ENCODE measurements at regions not wholly inside any gene's neighbourhood (a gene's known extent, or its start where the extent isn't known, plus 50 kb on each side); places are given as distances from the start of the nearest gene placed in this dataset.
"Not testable (repeated sequence)": the region's sequence is repeated elsewhere in the genome, so short reads cannot be mapped to it uniquely, and the experiment has no call there.

DNA sequence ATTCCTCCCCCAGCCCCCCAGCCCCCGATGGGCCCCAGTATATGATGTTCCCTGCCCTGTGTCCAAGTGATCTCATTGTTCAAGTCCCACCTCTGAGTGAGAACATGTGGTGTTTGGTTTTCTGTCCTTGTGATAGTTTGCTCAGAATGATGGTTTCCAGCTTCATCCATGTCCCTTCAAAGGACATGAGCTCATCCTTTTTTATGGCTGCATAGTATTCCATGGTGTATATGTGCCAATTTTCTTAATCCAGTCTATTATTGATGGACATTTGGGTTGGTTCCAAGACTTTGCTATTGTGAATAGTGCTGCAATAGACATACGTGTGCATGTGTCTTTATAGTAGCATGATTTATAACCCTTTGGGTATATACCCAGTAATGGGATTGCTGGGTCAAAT is 495.3 kb downstream of the OMA1 start:
- not testable (repeated sequence) for DNase-seq

DNA sequence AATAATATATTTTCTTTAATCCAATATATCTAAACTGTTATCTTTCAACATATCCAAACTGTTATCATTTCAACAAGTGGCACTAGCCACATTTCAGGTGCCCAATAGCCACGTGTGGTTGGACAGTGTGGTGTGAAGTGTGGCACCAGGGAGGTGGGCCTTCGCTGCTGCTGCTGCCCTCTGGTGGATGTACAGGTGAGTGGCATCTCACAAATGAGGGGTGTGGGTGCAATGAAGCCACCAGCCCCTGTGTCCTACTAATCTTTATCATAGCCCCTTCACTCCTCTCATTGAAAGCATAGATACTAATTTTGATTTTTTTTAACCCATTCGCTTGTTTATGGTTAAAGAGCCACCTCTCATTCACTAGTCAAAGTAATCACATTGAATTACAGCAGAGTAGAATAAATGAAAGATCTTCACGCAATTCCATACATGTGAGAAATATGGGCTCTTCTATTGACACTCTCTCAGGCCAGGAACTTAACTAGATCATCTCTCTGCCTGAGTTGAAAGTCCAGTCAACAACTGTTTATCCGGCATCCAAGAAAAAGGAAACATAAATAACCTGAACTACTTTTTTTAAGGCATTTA is 499.2 kb downstream of the OMA1 start:
- DNase-seq, result no peak

DNA sequence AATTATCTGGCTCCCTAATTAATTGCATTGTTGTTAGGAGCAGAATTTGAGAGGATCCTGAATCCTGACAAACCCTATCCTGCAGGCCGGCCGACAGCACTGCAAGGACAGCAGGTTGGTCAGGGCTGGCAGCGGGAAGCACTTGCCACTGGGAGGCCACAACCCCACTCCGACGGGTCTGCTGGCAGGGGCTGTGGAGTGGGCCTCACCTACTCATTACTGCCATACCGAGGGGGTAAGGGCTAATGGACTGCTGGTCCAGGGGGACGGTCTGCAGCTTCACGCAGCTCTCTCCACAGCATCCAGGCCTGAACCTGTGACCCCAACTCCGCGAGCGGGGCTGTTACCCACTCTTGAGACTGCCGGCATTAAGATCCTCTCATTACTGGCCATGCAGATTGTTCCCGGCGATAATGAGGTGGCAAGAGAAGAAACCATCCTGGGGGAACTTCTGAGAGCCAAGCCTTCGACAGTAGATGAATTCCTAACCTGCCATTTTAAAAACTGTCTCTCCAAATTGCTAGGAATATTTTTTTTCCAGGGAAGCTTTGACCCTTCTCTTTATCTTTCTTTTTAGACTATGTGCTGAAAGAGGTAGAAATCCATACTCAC is 501.3 kb downstream of the OMA1 start:
- no peak for DNase-seq

- no peak for DNase-seq
Observed at GRCh38 chr1:58041621-58042020, 504.9 kb downstream of the OMA1 start.

DNA sequence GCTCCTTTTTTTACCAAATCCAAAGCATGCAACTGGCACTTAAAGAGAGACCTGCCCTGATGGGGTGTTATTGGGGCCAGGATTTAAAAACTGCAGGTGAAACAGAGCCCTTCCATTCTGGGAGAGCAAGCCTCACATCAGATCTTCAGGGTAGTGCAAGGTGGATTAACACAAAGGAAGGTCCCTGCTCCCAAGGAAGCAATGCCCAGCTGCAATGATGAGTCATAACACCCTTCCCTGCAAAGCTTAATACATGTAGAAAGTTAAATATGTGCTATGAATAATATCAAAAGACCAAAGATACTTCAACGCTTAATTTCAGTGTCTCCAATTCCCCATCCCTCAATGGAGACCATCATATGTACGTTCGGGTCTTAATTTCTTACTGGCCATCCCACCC is 508.0 kb downstream of the OMA1 start:
- DNase-seq, result no peak

DNA sequence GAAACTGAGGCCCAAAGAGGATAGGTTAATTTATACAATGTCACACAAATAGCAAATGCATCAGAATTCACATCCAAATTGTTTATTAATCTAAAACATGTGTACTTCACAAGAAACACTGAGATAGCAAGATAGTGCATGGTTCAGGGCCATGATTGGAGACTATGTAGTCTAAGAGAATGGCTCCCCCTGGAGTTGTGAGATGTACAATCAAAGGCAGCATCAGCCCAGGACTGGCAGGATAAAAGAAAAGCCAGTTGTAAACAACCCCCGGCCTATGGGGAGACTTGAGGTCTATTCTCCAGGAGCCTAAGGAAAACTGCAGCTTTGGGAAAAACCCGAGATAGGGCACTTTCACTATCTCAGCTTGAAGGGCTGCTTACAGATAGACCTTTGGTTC is 511.0 kb downstream of the OMA1 start:
- DNase-seq, result no peak

DNA sequence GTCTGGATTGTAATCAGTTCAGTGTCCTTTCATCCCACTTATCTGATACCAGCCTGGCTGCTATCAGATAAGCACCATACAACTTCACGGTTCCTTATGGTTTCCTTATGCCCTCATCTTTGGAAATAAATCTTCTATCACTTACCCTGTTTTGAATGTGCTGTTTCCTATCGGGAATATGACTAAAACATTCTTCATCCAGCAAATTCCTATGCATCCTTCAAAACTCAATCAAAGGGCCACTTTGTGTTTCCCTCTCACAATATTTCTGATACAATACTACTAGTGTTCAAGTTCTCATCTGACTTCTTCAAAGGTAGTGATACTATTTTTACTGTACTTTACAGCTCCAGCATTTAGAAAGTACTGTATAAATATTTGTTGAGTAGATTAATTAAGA is 513.2 kb downstream of the OMA1 start:
- DNase-seq, result no peak

DNA sequence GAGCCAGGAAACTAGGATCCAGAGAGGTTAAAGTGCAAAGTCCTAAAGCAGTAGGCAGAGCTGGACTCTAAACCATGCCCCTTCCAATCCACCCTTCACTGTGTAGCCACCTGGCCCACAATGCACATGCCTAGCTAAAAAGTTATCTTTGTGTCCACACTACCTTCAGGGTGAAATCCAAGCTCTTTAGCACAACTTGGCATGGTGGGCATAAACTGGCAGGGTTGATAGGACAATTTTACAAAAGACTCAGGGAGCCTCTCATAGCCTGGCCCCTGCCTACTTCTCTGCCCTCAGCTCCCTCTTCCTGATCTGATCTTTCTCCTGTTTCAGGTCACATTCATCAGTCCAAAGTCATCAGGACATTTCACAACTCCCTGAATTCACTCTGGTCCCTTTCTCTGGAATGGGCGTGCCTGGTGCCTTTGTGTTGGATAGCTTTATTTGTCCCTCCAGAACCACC is 513.9 kb downstream of the OMA1 start:
- no peak for DNase-seq

- no peak for DNase-seq
Observed at GRCh38 chr1:58031416-58031815, 515.1 kb downstream of the OMA1 start.

GRCh38 chr1:58030456-58030855 is 516.1 kb downstream of the OMA1 start:
- no peak for DNase-seq

- no peak for DNase-seq
Observed at GRCh38 chr1:58017641-58018040, 528.9 kb downstream of the OMA1 start.

- no peak for DNase-seq
Observed at GRCh38 chr1:58013237-58013636, 533.3 kb downstream of the OMA1 start.

DNA sequence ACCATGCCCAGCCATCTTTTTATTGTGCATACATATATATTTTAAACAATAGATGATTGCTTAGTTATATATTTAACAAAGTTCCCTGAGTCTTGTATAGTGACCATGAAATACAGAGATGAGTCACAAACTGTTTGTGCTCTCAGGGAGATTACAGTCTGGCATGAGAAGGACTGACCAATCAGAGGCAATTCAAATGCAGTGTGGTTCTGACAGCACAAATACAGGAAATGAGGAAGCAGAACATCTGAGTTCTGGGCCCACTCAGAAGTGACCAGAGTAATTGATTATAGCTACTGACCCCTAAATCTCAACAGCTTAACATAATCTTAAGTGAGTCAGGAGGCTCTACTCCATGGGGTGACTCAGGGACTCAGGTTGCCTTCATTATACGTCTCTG is 534.5 kb downstream of the OMA1 start:
- no peak for DNase-seq

GRCh38 chr1:58006421-58007046 is 540.0 kb downstream of the OMA1 start:
- DNase-seq, result no peak

DNA sequence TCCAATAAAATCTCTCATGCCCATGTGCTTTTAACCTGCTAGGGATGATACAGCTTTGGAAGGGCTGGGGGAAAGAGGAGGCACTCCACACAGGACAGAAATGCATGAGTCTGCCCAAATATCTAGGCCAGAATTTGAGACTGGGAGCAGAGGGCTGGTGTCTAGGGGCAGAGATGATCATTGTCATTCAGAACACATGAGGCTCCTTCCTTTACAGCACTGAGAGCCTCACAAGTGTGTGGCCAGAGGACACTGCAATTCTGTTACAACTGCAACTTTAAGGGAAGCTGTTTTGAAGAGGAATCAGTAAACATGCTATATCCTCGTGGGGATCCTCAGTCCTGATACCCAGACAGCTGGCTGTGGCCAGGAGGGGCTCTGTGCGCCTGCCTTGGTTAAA is 541.3 kb downstream of the OMA1 start:
- no peak for DNase-seq

GRCh38 chr1:58003988-58004387 is 542.5 kb downstream of the OMA1 start:
- no peak for DNase-seq

- DNase-seq, result no peak
Observed at GRCh38 chr1:58003059-58003458, 543.5 kb downstream of the OMA1 start.

DNA sequence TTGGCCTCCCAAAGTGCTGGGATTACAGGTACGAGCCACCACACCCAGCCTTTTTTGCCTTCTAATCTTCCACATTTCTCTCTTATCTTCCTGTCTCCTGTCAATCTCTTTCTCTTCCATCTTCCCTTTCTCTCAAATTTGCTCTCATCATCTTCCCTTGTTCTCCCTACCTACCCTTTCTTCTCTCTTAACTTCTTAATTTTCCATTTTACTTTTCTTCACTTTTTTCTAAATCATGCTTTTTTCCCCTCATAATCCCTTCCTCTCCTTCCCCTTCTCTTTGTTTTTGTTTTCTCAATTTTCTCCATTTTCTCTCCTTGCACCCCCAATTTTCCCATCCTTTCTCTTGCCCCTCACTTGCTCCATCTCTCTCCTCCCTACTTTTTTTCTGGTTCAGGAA is 545.7 kb downstream of the OMA1 start:
- no peak for DNase-seq

- DNase-seq, result no peak
Observed at GRCh38 chr1:58000116-58000515, 546.4 kb downstream of the OMA1 start.

- no peak for DNase-seq
Observed at GRCh38 chr1:57996400-57996799, 550.1 kb downstream of the OMA1 start.

DNA sequence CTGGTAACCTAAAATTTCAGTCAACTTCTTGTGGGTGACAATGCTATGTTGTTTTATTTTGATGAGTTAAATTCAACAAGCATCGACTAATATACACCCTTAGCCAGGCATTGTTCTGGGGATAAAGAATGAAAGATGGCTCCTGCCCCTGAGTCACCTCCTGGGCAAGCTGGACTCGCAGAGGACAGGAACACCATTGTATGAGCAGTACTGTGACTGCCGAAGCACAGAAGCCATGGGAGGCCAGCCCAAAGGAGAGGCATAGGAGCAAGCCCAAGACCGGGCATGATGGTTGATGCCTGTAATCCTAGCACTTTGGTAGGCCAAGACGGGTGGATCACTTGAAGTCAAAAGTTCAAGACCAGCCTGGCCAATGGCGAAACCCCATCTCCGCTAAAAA is 555.2 kb downstream of the OMA1 start:
- DNase-seq, result no peak

DNA sequence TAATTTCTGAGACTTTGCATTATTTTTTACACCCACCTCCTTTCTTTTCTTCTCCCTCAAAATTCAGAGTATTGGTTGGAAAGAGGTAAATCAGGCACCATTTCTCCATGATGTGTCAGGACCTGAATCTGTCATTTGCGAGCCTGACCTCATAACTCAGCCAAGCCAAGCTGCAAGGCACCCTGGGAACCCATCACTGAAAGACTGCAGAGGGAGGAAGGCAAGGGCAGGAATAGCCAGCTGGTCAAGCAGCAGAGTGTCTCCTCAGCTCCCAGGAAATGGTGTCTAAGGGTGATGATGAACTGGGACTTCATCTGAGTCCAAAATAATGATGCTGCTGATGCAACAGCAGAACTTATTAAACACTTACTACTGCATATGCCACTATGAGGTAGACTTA is 556.6 kb downstream of the OMA1 start:
- no peak for DNase-seq

DNA sequence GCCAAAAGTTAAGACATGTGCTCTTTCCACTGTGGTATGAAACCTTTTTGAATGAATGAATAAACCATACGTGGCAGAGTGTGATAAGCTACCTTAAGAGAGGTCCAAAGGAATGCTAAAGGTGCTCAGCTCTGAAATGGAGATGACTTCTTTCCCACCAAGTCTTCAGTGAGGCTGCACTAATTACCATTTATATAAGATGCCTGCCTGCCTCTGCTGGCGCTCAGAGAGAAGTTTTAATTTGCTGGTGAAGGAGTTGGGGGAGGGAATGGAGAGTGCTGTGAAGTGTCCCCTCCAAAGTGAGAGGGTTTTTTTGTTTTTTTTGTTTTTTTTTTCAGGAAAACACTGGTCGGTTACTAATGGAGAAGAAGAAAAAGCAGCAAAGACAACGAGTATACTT is 559.0 kb downstream of the OMA1 start:
- no peak for DNase-seq

GRCh38 chr1:57986432-57986831 is 560.1 kb downstream of the OMA1 start:
- no peak for DNase-seq

DNA sequence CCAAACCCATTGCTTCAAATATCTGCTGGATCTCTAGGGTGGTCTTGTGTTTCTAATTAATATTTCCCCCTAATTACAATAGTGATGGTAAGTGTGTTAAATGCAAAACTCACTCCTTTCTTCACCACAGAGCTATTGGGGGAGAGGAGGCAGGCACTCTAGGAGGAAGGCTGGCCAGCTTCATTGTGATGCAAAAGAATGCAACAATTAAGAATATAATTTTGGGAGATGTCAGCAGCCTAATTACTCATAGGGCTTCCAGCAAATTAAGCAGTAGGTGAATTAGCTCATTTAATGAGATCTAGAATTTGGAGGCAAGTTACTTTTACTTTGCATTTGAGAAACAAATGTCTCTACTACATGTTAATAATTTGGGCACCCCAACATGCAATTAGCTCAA is 560.4 kb upstream of the DAB1 start:
- no peak for DNase-seq

All from NCI-H2081 treated with DMSO at 0.1 percent for 48 hours (cell line).